ENCODE measurements at regions not wholly inside any gene's neighbourhood (a gene's known extent, or its start where the extent isn't known, plus 50 kb on each side); places are given as distances from the start of the nearest gene placed in this dataset.

- DNase-seq, result no peak
Observed at GRCh38 chr3:5270666-5271371, 83.3 kb downstream of the EDEM1 start.

GRCh38 chr3:5271372-5271683 is 83.8 kb downstream of the EDEM1 start:
- DNase-seq, result no peak

GRCh38 chr3:5272387-5272786 is 84.9 kb downstream of the EDEM1 start:
- no peak for DNase-seq

- DNase-seq, result no peak
Observed at GRCh38 chr3:5274091-5274490, 86.6 kb downstream of the EDEM1 start.

GRCh38 chr3:5275529-5275928 is 88.0 kb downstream of the EDEM1 start:
- DNase-seq, result no peak

GRCh38 chr3:5276934-5277333 is 89.4 kb downstream of the EDEM1 start:
- DNase-seq, result no peak

- DNase-seq, result no peak
Observed at GRCh38 chr3:5277612-5278236, 90.2 kb downstream of the EDEM1 start.

GRCh38 chr3:5278666-5279065 is 91.2 kb downstream of the EDEM1 start:
- no peak for DNase-seq

- DNase-seq, result no peak
Observed at GRCh38 chr3:5282703-5283102, 95.2 kb downstream of the EDEM1 start.

GRCh38 chr3:5285439-5285838 is 97.9 kb downstream of the EDEM1 start:
- no peak for DNase-seq

- no peak for DNase-seq
Observed at GRCh38 chr3:5290915-5291314, 103.4 kb downstream of the EDEM1 start.

- no peak for DNase-seq
Observed at GRCh38 chr3:5292512-5292911, 105.0 kb downstream of the EDEM1 start.

GRCh38 chr3:5293207-5293606 is 105.7 kb downstream of the EDEM1 start:
- DNase-seq, result no peak

GRCh38 chr3:5294356-5294755 is 106.8 kb downstream of the EDEM1 start:
- no peak for DNase-seq

GRCh38 chr3:5295191-5295690 is 107.7 kb downstream of the EDEM1 start:
- DNase-seq, result no peak

- no peak for DNase-seq
Observed at GRCh38 chr3:5296362-5296761, 108.9 kb downstream of the EDEM1 start.

- DNase-seq, result no peak
Observed at GRCh38 chr3:5297895-5298294, 110.4 kb downstream of the EDEM1 start.

- DNase-seq, result no peak
Observed at GRCh38 chr3:5298453-5298852, 110.9 kb downstream of the EDEM1 start.

GRCh38 chr3:5299161-5299560 is 111.7 kb downstream of the EDEM1 start:
- DNase-seq, result no peak

GRCh38 chr3:5300638-5301037 is 113.1 kb downstream of the EDEM1 start:
- no peak for DNase-seq

GRCh38 chr3:5301651-5302297 is 114.3 kb downstream of the EDEM1 start:
- no peak for DNase-seq

- DNase-seq, result no peak
Observed at GRCh38 chr3:5302661-5303060, 115.2 kb downstream of the EDEM1 start.

GRCh38 chr3:5304188-5304587 is 116.7 kb downstream of the EDEM1 start:
- no peak for DNase-seq

Measured in CD4-positive, alpha-beta T cell treated with Interleukin-17A for 4 hours (primary cell).